PC-3 (cell line): ENCODE measurements at regions not wholly inside any gene's neighbourhood (a gene's known extent, or its start where the extent isn't known, plus 50 kb on each side); places are given as distances from the start of the nearest gene placed in this dataset.

Experiments
- ATAC-seq: fragments of 200-7000 bp; cut with Tn5 transposase; 2 replicates; pipeline ENCODE4 v1.9.1; 2020; ENCODE audit warnings: mild to moderate bottlenecking, moderate library complexity
- BruUV-seq: library from RNA; stranded (reverse); fragments of 400-500 nt; replicated peaks from 2 replicates; lab custom pipeline; 2021; lab: Mats Ljungman, UMichigan
- CTCF ChIA-PET: fragments of 300-600 bp; sonication (Branson Sonifier 250); formaldehyde crosslinking; loops from one replicate; lab custom pipeline; 2022; ENCODE audit warnings: antibody characterized with exemption; lab: Charles Lee
- POLR2A ChIA-PET: fragments of 300-600 bp; sonication (Branson Sonifier 250); formaldehyde crosslinking; loops from one replicate; lab custom pipeline; 2022; ENCODE audit warnings: antibody characterized with exemption; ENCODE audit not compliant: unreplicated experiment; lab: Charles Lee
- DNase-seq: peaks from one replicate; pipeline ENCODE4 v3.0.0-alpha.2; 2015
- H2AFZ ChIP-seq: fragments of 300-600 bp; sonication (generic); 2 replicates; pipeline ENCODE4 v1.6.0; 2016; ENCODE audit warnings: antibody characterized with exemption, low read length
- H3F3A ChIP-seq: fragments of 300-600 bp; sonication (generic); one replicate; pipeline ENCODE4 v1.6.0; 2017; ENCODE audit warnings: antibody characterized with exemption, low read length, control low read depth, mild to moderate bottlenecking; ENCODE audit not compliant: unreplicated experiment
- H3K27ac ChIP-seq: fragments of 300-600 bp; sonication (generic); 2 replicates; pipeline ENCODE4 v1.5.1; 2016; ENCODE audit warnings: mild to moderate bottlenecking, low read length
- H3K27me3 ChIP-seq: fragments of 300-600 bp; sonication (generic); 2 replicates; pipeline ENCODE4 v1.6.1; 2016; ENCODE audit warnings: low read length, mixed read lengths
- H3K36me3 ChIP-seq: fragments of 300-600 bp; sonication (generic); 2 replicates; pipeline ENCODE4 v1.6.1; 2016; ENCODE audit warnings: low read depth, mixed run types, low read length, mixed read lengths
- H3K4me1 ChIP-seq: fragments of 300-600 bp; sonication (generic); 2 replicates; pipeline ENCODE4 v1.5.1; 2016; ENCODE audit warnings: low read length; ENCODE audit not compliant: insufficient read depth
- H3K4me2 ChIP-seq: fragments of 300-600 bp; sonication (generic); 2 replicates; pipeline ENCODE4 v1.6.0; 2016; ENCODE audit warnings: low read length
- H3K4me3 ChIP-seq: fragments of 300-600 bp; sonication (generic); 2 replicates; pipeline ENCODE4 v1.5.1; 2016; ENCODE audit warnings: mild to moderate bottlenecking, low read length, mixed read lengths
- H3K79me2 ChIP-seq: fragments of 300-600 bp; sonication (generic); 2 replicates; pipeline ENCODE4 v1.6.1; 2017; ENCODE audit warnings: low read length, mixed read lengths
- H3K9ac ChIP-seq: fragments of 300-600 bp; sonication (generic); 2 replicates; pipeline ENCODE4 v1.6.0; 2016; ENCODE audit warnings: mild to moderate bottlenecking, low read length
- H3K9me2 ChIP-seq: fragments of 300-600 bp; sonication (generic); replicated peaks from 2 replicates; pipeline ENCODE4 v1.6.1; 2016; ENCODE audit warnings: mixed run types, low read length, mixed read lengths
- H3K9me3 ChIP-seq: fragments of 300-600 bp; sonication (generic); 2 replicates; pipeline ENCODE4 v1.6.1; 2016; ENCODE audit warnings: low read length, mixed read lengths
- H4K20me1 ChIP-seq: fragments of 300-600 bp; sonication (generic); 2 replicates; pipeline ENCODE4 v1.6.1; 2016; ENCODE audit warnings: low read length, mixed read lengths
- CTCF ChIP-seq: fragments of 300-600 bp; sonication (generic); conservative IDR thresholded peaks from 2 replicates; pipeline ENCODE4 v1.5.1; 2017; ENCODE audit warnings: antibody characterized with exemption, low read depth, mild to moderate bottlenecking, low read length
- EZH2 ChIP-seq: fragments of 300-600 bp; sonication (generic); IDR thresholded peaks from one replicate; pipeline ENCODE4 v1.6.1; 2017; ENCODE audit warnings: antibody characterized with exemption, mild to moderate bottlenecking, low read length; ENCODE audit not compliant: unreplicated experiment
- EZH2phosphoT487 ChIP-seq: fragments of 300-600 bp; sonication (generic); IDR thresholded peaks from 2 replicates; pipeline ENCODE4 v1.6.1; 2018; ENCODE audit warnings: mild to moderate bottlenecking, antibody characterized with exemption, low read length, borderline replicate concordance
- intact Hi-C: fragments of 100-400 bp; cut with micrococcal nuclease; formaldehyde crosslinking; loops from 2 replicates; pipeline ENCODE4 v1.9.0; 2023

GRCh38 chr2:42937171-42937875, 144.9 kb upstream of the HAAO start:
- H3K4me1 ChIP-seq: no peaks in the 10 kb centered on the region
- DNase-seq (no peak), ATAC-seq (no peak)
- CTCF ChIA-PET: no interaction called here
- POLR2A ChIA-PET: no interaction called here
- no peak overlapping the region for H3K27ac ChIP-seq
- no peaks in the 10 kb centered on the region for H3K27me3 ChIP-seq
- no peak overlapping the region for H3K4me2 ChIP-seq
- no peaks in the 10 kb centered on the region for H3F3A ChIP-seq
- H3K9me2 ChIP-seq: no peaks in the 10 kb centered on the region
- H3K9ac ChIP-seq: no peak overlapping the region
- H3K4me3 ChIP-seq: no peak overlapping the region
- no TSS peak for BruUV-seq
- no peaks in the 10 kb centered on the region for H3K9me3 ChIP-seq
- no peak for TF ChIP-seq CTCF
- no peak for TF ChIP-seq EZH2
- no peak for TF ChIP-seq EZH2phosphoT487
- intact Hi-C loops: no loop called here
- no peaks in the 10 kb centered on the region for H4K20me1 ChIP-seq
- H3K36me3 ChIP-seq: no peaks in the 10 kb centered on the region
- no peak overlapping the region for H2AFZ ChIP-seq
- H3K79me2 ChIP-seq: no peaks in the 10 kb centered on the region

- Histone ChIP-seq H3K27me3 (no peaks in the 10 kb centered on the region), H3K9ac (no peak overlapping the region), H3K9me3 (no peaks in the 10 kb centered on the region), H3F3A (no peaks in the 10 kb centered on the region), H3K4me2 (no peak overlapping the region), H3K79me2 (no peaks in the 10 kb centered on the region), H3K4me1 (no peaks in the 10 kb centered on the region), H3K4me3 (no peak overlapping the region), H3K36me3 (no peaks in the 10 kb centered on the region), H3K27ac (no peak overlapping the region), H2AFZ (no peak overlapping the region), H4K20me1 (no peaks in the 10 kb centered on the region), H3K9me2 (no peaks in the 10 kb centered on the region)
- intact Hi-C loops: no loop called here
- TF ChIP-seq EZH2phosphoT487: no peak
- TF ChIP-seq CTCF: no peak
- no peak for TF ChIP-seq EZH2
- DNase-seq (no peak), ATAC-seq (no peak; the same call in 1 of the 2 replicates)
- no TSS peak for BruUV-seq
- POLR2A ChIA-PET: no interaction called here
- CTCF ChIA-PET: no interaction called here
Observed at GRCh38 chr2:42935692-42936671, 143.6 kb upstream of the HAAO start.
